ENCODE measurements at regions not wholly inside any gene's neighbourhood (a gene's known extent, or its start where the extent isn't known, plus 50 kb on each side); places are given as distances from the start of the nearest gene placed in this dataset.

GRCh38 chr5:94039101-94039500 is 297.7 kb upstream of the POU5F2 start:
- Histone ChIP-seq H3K27me3 (ENCODE audit: insufficient read depth) (no peaks in the 10 kb centered on the region), H3K4me1 (ENCODE audit: insufficient read depth) (peaks cover 37% of the 10 kb centered on the region), H4K20me1 (replicated peaks; ENCODE audit: insufficient read depth) (no peaks in the 10 kb centered on the region), H3F3A (replicated peaks; ENCODE audit: low read depth) (no peaks in the 10 kb centered on the region), H2AFZ (no peak overlapping the region), H3K36me3 (ENCODE audit: insufficient read depth) (no peaks in the 10 kb centered on the region), H3K4me2 (no peak overlapping the region), H3K9me2 (ENCODE audit: insufficient read depth) (0 out of 2 replicates have a peak, but pooled peaks cover 3% of the 10 kb centered on the region), H3K79me2 (replicated peaks; ENCODE audit: insufficient read depth) (no peaks in the 10 kb centered on the region), H3K27ac (ENCODE audit: low read depth) (no peak overlapping the region), H3K4me3 (no peak overlapping the region)
- H3K4me1 Mint-ChIP-seq: peaks cover 12% of the 10 kb centered on the region
- peaks cover 20% of the 10 kb centered on the region; the same call in 2 of the 3 replicates for H3K36me3 Mint-ChIP-seq (ENCODE audit: low read depth)
- TF ChIP-seq EZH2phosphoT487 (IDR thresholded peaks at IDR 0.05; ENCODE audit: unreplicated experiment) (no peak), JUNB (IDR thresholded peaks at IDR 0.05; ENCODE audit: unreplicated experiment) (no peak), POLR2AphosphoS5 (IDR thresholded peaks at IDR 0.05; ENCODE audit: low read depth) (no peak), STAT1 (IDR thresholded peaks at IDR 0.05; ENCODE audit: unreplicated experiment) (no peak), ZNF114 (CRISPR knock-in tag; IDR thresholded peaks at IDR 0.05) (no peak), NANOG (IDR thresholded peaks at IDR 0.05; ENCODE audit: borderline replicate concordance) (no peak), ZNF462 (CRISPR knock-in tag; IDR thresholded peaks at IDR 0.05) (no peak), EZH2 (IDR thresholded peaks at IDR 0.05; ENCODE audit: low read depth, unreplicated experiment) (no peak), CREB1 (CRISPR knock-in tag; IDR thresholded peaks at IDR 0.05; ENCODE audit: low read depth) (no peak), ZNF331 (CRISPR knock-in tag; IDR thresholded peaks at IDR 0.05; ENCODE audit: low read depth) (no peak)
- TF ChIP-seq, protein P1, sequence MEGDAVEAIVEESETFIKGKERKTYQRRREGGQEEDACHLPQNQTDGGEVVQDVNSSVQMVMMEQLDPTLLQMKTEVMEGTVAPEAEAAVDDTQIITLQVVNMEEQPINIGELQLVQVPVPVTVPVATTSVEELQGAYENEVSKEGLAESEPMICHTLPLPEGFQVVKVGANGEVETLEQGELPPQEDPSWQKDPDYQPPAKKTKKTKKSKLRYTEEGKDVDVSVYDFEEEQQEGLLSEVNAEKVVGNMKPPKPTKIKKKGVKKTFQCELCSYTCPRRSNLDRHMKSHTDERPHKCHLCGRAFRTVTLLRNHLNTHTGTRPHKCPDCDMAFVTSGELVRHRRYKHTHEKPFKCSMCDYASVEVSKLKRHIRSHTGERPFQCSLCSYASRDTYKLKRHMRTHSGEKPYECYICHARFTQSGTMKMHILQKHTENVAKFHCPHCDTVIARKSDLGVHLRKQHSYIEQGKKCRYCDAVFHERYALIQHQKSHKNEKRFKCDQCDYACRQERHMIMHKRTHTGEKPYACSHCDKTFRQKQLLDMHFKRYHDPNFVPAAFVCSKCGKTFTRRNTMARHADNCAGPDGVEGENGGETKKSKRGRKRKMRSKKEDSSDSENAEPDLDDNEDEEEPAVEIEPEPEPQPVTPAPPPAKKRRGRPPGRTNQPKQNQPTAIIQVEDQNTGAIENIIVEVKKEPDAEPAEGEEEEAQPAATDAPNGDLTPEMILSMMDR (conservative IDR thresholded peaks at IDR 0.05; ENCODE audit: low read depth in 2 of 2): no peak
- TF ChIP-seq, protein P2, sequence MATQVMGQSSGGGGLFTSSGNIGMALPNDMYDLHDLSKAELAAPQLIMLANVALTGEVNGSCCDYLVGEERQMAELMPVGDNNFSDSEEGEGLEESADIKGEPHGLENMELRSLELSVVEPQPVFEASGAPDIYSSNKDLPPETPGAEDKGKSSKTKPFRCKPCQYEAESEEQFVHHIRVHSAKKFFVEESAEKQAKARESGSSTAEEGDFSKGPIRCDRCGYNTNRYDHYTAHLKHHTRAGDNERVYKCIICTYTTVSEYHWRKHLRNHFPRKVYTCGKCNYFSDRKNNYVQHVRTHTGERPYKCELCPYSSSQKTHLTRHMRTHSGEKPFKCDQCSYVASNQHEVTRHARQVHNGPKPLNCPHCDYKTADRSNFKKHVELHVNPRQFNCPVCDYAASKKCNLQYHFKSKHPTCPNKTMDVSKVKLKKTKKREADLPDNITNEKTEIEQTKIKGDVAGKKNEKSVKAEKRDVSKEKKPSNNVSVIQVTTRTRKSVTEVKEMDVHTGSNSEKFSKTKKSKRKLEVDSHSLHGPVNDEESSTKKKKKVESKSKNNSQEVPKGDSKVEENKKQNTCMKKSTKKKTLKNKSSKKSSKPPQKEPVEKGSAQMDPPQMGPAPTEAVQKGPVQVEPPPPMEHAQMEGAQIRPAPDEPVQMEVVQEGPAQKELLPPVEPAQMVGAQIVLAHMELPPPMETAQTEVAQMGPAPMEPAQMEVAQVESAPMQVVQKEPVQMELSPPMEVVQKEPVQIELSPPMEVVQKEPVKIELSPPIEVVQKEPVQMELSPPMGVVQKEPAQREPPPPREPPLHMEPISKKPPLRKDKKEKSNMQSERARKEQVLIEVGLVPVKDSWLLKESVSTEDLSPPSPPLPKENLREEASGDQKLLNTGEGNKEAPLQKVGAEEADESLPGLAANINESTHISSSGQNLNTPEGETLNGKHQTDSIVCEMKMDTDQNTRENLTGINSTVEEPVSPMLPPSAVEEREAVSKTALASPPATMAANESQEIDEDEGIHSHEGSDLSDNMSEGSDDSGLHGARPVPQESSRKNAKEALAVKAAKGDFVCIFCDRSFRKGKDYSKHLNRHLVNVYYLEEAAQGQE (IDR thresholded peaks at IDR 0.05; ENCODE audit: unreplicated experiment): no peak
- TF ChIP-seq, protein P3, sequence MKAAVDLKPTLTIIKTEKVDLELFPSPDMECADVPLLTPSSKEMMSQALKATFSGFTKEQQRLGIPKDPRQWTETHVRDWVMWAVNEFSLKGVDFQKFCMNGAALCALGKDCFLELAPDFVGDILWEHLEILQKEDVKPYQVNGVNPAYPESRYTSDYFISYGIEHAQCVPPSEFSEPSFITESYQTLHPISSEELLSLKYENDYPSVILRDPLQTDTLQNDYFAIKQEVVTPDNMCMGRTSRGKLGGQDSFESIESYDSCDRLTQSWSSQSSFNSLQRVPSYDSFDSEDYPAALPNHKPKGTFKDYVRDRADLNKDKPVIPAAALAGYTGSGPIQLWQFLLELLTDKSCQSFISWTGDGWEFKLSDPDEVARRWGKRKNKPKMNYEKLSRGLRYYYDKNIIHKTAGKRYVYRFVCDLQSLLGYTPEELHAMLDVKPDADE (IDR thresholded peaks at IDR 0.05): no peak
- no peak overlapping the region for H3K27ac Mint-ChIP-seq
- ATAC-seq (no peak), DNase-seq (ENCODE audit: low spot score) (no peak)
- H3K9me3 Mint-ChIP-seq: peaks cover 10% of the 10 kb centered on the region; the same call in 2 of the 3 replicates
- H3K27me3 Mint-ChIP-seq (ENCODE audit: insufficient read depth, low read depth, poor library complexity): no peaks in the 10 kb centered on the region
- no peak overlapping the region for H3K4me3 Mint-ChIP-seq
